Lower lobe of right lung (tissue), 2 donors: ENCODE measurements at regions not wholly inside any gene's neighbourhood (a gene's known extent, or its start where the extent isn't known, plus 50 kb on each side); places are given as distances from the start of the nearest gene placed in this dataset.
A peak's percentile ranks its signal among the peaks of the same experiment; 100 is the strongest.

ENCODE experiments used
- ATAC-seq, 2 donors: fragments of 200-7000 bp; cut with Tn5 transposase; one replicate each; pipeline ENCODE4 v1.9.1; 2020 to 2022; ENCODE audit warnings: mild to moderate bottlenecking in 2 of 2, moderate library complexity in 2 of 2
- DNase-seq: peaks from one replicate; pipeline ENCODE4 v3.0.0-alpha.2; 2020
- H3K27ac ChIP-seq: fragments of 200-600 bp; one replicate; pipeline ENCODE4 v1.8.0; 2022
- H3K27me3 ChIP-seq: fragments of 200-600 bp; one replicate; pipeline ENCODE4 v1.8.0; 2022; ENCODE audit warnings: low read depth
- H3K36me3 ChIP-seq: fragments of 200-600 bp; one replicate; pipeline ENCODE4 v1.8.0; 2022; ENCODE audit warnings: mild to moderate bottlenecking
- H3K4me1 ChIP-seq: fragments of 200-600 bp; one replicate; pipeline ENCODE4 v1.8.0; 2022
- H3K4me3 ChIP-seq: fragments of 200-600 bp; one replicate; pipeline ENCODE4 v1.8.0; 2022; ENCODE audit warnings: mild to moderate bottlenecking
- H3K9me3 ChIP-seq: fragments of 200-600 bp; one replicate; pipeline ENCODE4 v1.8.0; 2022
- CTCF ChIP-seq: fragments of 200-600 bp; IDR thresholded peaks from one replicate; pipeline ENCODE4 v1.8.0; 2022; ENCODE audit warnings: antibody characterized with exemption, mild to moderate bottlenecking
- intact Hi-C: fragments of 100-400 bp; cut with DNase I; formaldehyde crosslinking; loops from one replicate; pipeline ENCODE4 v1.11.0; 2022
- donor health status: DM: no; HTN: yes; CAD: no; lungs with severe emphysema.

GRCh38 chr12:25052914-25053211, 104.0 kb upstream of the BCAT1 start:
- ATAC-seq, result peak; percentile 25 to 40
- no peak for TF ChIP-seq CTCF
- Histone ChIP-seq H3K9me3 (no peaks in the 10 kb centered on the region), H3K36me3 (no peaks in the 10 kb centered on the region), H3K4me1 (peaks cover 28% of the 10 kb centered on the region), H3K27me3 (no peaks in the 10 kb centered on the region), H3K27ac (peak overlapping the region; percentile 83), H3K4me3 (peak overlapping the region; percentile 52)
- no peak for DNase-seq
- intact Hi-C loops, result no loop called here

DNA sequence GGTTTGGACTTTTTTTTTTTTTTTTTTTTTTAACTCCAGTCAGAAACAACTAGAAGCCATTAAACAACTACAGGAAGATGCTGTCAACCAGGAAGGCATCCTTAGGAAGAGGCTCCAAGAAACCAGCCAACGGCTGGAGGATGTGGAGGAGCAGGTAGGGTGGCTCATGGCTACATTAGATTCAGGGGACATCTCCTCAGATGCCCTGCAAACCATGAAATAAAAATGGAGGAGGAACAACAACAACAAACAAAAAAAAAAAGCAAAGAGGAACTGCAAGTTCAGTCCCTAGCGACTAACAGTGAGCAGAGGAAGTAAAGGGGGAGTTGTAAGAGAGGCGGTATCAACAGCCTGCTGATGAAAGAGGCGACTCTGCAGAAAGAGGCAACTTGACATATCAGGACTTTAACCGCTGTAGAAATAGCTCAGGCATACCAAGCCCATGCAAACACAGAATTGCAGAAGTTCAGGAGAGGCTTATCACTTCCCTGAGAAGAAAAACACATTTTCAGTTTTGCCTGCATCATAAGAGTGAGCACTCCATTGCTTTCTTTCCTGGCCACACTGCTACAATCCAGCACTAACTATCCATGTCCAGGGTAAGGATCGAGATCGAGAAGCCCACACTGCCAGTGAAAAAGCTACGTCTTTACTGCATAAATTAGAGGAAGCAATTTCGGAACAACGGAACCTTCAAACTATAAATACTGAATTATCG, 103.5 kb upstream of the BCAT1 start:
- H3K36me3 ChIP-seq, result no peaks in the 10 kb centered on the region
- H3K27ac ChIP-seq, result peak overlapping the region; percentile 83
- intact Hi-C loops, result no loop called here
- H3K4me1 ChIP-seq, result peaks cover 28% of the 10 kb centered on the region
- DNase-seq (no peak), ATAC-seq (peak; percentile 92 to 95)
- H3K27me3 ChIP-seq, result no peaks in the 10 kb centered on the region
- no peak for TF ChIP-seq CTCF
- H3K9me3 ChIP-seq, result no peaks in the 10 kb centered on the region
- H3K4me3 ChIP-seq, result peak overlapping the region; percentile 52

GRCh38 chr12:25051656-25052195, 102.8 kb upstream of the BCAT1 start:
- intact Hi-C loops, result no loop called here
- Histone ChIP-seq H3K9me3 (peaks cover 3% of the 10 kb centered on the region), H3K36me3 (no peaks in the 10 kb centered on the region), H3K4me1 (peaks cover 28% of the 10 kb centered on the region), H3K27ac (peak overlapping the region; percentile 83), H3K4me3 (peak overlapping the region; percentile 52), H3K27me3 (no peaks in the 10 kb centered on the region)
- ATAC-seq, result peak; percentile 53 to 54
- peak; percentile 47 for DNase-seq
- TF ChIP-seq CTCF, result no peak

- H3K27ac ChIP-seq, result peak overlapping the region; percentile 83
- no peaks in the 10 kb centered on the region for H3K36me3 ChIP-seq
- H3K4me1 ChIP-seq, result peaks cover 28% of the 10 kb centered on the region
- no peak for ATAC-seq
- intact Hi-C loops, result no loop called here
- H3K4me3 ChIP-seq, result no peak overlapping the region
- no peaks in the 10 kb centered on the region for H3K27me3 ChIP-seq
- TF ChIP-seq CTCF, result no peak
- DNase-seq, result no peak
- peaks cover 9% of the 10 kb centered on the region for H3K9me3 ChIP-seq
Observed at GRCh38 chr12:25051171-25051570, 102.3 kb upstream of the BCAT1 start.

DNA sequence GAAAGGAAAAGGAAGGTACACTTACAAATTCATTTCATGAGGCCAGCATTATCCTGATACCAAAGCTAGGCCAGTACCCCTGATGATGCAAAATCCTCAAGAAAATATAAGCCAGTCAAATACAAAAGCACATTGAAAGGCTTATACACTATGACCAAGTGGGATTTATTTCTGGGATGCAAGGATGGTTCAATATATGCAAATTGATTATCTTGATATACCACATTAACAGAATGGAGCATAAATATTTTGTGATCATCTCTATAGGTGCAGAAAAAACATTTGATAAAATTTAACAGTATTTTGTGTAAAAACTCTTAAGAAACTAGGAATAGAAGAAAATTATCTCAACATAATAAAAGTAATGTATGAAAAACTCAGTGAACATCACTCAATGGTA, 97.0 kb upstream of the BCAT1 start:
- no peaks in the 10 kb centered on the region for H3K27me3 ChIP-seq
- no peak for TF ChIP-seq CTCF
- intact Hi-C loops, result no loop called here
- DNase-seq, result no peak
- H3K27ac ChIP-seq, result no peak overlapping the region
- no peaks in the 10 kb centered on the region for H3K36me3 ChIP-seq
- H3K4me1 ChIP-seq, result peaks cover under 1% of the 10 kb centered on the region
- no peak overlapping the region for H3K4me3 ChIP-seq
- no peak for ATAC-seq
- peaks cover 12% of the 10 kb centered on the region for H3K9me3 ChIP-seq
